AML-193 (cell line): ENCODE measurements at regions not wholly inside any gene's neighbourhood (a gene's known extent, or its start where the extent isn't known, plus 50 kb on each side); places are given as distances from the start of the nearest gene placed in this dataset.

Source experiments
- DNase-seq, 2 experiments: peaks; one replicate each; lab custom pipeline; 2025; lab: John Stamatoyannopoulos, UW

GRCh38 chr4:74878323-74878722 is 54.6 kb upstream of the PARM1 start:
- DNase-seq: no peak

GRCh38 chr4:74875451-74875850 is 57.5 kb upstream of the PARM1 start:
- DNase-seq: no peak

GRCh38 chr4:74874753-74875367 is 58.1 kb upstream of the PARM1 start:
- DNase-seq: peak; percentile 63 to 66

- DNase-seq: no peak
Observed at GRCh38 chr4:74873545-74874301, 59.2 kb upstream of the PARM1 start.

- no peak for DNase-seq
Observed at GRCh38 chr4:74858921-74859562, 64.7 kb upstream of the BTC start.

GRCh38 chr4:74855879-74856278 is 61.6 kb upstream of the BTC start:
- DNase-seq: no peak

GRCh38 chr4:74848774-74849173 is 54.5 kb upstream of the BTC start:
- no peak for DNase-seq

GRCh38 chr4:74845834-74846233 is 51.5 kb upstream of the BTC start:
- no peak for DNase-seq
